ENCODE measurements at regions not wholly inside any gene's neighbourhood (a gene's known extent, or its start where the extent isn't known, plus 50 kb on each side); places are given as distances from the start of the nearest gene placed in this dataset.
"Not testable (repeated sequence)": the region's sequence is repeated elsewhere in the genome, so short reads cannot be mapped to it uniquely, and the experiment has no call there.

DNA sequence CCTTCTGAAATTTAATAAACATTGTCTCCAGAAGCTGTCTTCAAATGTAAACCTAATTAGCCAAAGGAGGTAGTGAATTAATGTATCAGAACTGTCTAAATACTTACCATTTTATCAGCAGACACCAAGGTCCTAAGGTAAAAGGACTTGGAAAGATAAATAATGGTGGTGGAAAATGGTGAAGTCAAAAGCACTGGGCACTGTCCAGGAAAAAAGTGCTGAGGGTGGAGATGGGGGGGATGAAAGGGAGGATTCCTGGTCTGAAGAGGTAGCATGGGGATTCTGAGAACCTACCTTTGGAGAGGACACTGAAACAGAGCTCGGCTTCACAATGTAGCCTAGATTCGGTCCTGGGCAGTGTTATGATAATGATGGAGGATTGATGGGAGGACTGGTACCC lies 149.0 kb upstream of the DPH6 start:
- CTCF ChIA-PET = no interaction called here
- no peak for DNase-seq (ENCODE audit: low spot score)
- TF ChIP-seq, protein P1, sequence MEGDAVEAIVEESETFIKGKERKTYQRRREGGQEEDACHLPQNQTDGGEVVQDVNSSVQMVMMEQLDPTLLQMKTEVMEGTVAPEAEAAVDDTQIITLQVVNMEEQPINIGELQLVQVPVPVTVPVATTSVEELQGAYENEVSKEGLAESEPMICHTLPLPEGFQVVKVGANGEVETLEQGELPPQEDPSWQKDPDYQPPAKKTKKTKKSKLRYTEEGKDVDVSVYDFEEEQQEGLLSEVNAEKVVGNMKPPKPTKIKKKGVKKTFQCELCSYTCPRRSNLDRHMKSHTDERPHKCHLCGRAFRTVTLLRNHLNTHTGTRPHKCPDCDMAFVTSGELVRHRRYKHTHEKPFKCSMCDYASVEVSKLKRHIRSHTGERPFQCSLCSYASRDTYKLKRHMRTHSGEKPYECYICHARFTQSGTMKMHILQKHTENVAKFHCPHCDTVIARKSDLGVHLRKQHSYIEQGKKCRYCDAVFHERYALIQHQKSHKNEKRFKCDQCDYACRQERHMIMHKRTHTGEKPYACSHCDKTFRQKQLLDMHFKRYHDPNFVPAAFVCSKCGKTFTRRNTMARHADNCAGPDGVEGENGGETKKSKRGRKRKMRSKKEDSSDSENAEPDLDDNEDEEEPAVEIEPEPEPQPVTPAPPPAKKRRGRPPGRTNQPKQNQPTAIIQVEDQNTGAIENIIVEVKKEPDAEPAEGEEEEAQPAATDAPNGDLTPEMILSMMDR (conservative IDR thresholded peaks at IDR 0.05; ENCODE audit: low read depth) = no peak
- POLR2A ChIA-PET (ENCODE audit: low non-redundant PET) = no interaction called here
- no peak overlapping the region for H3K27ac ChIP-seq

DNA sequence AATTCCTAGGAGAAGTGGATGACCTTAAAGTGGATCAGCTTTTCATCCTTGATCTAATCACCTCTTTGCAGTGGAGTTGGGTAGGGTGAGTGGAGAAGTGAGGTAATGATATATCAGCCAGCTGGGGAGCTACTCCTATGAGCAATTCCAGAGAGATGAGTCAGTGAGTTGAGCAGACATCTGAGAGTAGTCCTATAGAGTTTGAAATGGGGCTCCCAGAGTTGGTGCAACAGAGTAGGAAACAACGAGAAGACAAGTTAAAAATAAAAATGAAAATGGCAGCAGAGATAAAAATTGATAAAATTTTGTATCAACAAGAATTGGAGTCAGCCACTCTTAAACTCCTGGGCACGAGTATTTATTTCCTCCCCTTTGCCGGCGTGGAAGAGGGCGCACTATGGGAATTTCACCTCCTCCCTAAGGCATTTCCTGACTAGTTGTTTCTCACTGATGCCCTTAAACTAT lies 150.8 kb upstream of the DPH6 start:
- no peak overlapping the region for H3K27ac ChIP-seq
- DNase-seq (ENCODE audit: low spot score) = peak; percentile 74
- ChIA-PET CTCF (interaction anchor here (0.7 kb wide), 1 partner anchor 17 kb away, joined by 5 read pairs; no protein-coding TSS in a partner anchor), POLR2A (ENCODE audit: low non-redundant PET) (no interaction called here)
- TF ChIP-seq, protein P1 (conservative IDR thresholded peaks at IDR 0.05; ENCODE audit: low read depth) = no peak

DNA sequence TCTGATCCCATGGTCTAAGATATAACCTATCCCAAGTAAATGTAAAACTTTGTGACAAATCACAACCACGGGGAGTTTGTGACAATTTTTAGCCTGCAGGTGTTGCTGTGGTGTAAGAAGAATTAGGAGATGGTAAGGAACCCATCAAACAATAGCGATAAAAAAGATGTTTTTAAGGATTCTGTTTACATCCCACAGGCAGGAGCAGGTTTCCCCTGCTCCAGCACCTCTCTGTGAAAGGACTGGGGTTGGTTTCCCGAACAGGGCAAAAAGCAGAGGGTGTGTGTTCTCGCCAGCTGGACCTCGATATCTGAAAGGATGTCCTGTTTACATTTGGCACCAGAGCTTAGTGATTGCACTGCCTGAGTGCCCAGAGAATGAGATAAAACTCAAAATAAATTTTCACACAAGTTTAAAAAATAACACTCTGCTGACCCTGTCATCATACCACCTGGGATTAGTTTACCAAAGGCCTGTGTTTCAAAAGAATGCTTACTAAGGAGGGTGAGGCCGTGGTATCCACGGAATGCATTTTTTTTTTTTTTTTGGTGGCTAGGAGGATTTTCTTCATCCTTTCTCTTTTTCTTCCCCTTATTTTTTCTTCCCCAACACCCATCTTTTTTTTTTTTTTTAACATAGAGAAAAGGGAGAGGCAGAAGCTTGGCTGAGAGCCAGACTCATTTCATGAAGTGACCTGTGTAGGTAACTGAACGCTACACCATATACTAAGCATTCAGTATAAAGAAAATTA lies 151.8 kb upstream of the DPH6 start:
- DNase-seq (ENCODE audit: low spot score) = peak; percentile 43

DNA sequence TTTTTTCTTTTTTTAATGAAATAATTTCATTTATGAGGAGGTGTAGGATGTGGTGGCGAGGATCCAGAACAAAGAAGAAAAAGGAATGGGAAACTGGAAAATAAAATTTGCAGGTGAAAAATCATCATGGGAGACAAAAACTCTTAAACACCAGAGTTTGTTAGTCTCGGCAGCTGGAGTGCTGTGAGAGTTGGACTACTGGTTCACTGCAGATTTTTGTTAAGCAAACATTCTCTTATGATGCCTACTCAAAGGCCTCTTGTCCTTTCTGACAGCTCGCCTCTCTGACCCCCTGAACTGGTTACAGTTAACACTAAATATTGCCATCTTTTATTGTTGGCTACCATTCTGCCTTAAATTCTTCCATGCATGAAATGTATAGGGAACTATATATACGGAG lies 152.4 kb upstream of the DPH6 start:
- no peak overlapping the region for H3K27ac ChIP-seq
- ChIA-PET CTCF (no interaction called here), POLR2A (ENCODE audit: low non-redundant PET) (no interaction called here)
- TF ChIP-seq, protein P1 (conservative IDR thresholded peaks at IDR 0.05; ENCODE audit: low read depth) = no peak
- DNase-seq (ENCODE audit: low spot score) = no peak

More for the DNA sequence above, 151.8 kb upstream of the DPH6 start:
- TF ChIP-seq, protein P1 (conservative IDR thresholded peaks at IDR 0.05; ENCODE audit: low read depth) = no peak
- ChIA-PET POLR2A (ENCODE audit: low non-redundant PET) (no interaction called here), CTCF (no interaction called here)
- no peak overlapping the region for H3K27ac ChIP-seq

DNA sequence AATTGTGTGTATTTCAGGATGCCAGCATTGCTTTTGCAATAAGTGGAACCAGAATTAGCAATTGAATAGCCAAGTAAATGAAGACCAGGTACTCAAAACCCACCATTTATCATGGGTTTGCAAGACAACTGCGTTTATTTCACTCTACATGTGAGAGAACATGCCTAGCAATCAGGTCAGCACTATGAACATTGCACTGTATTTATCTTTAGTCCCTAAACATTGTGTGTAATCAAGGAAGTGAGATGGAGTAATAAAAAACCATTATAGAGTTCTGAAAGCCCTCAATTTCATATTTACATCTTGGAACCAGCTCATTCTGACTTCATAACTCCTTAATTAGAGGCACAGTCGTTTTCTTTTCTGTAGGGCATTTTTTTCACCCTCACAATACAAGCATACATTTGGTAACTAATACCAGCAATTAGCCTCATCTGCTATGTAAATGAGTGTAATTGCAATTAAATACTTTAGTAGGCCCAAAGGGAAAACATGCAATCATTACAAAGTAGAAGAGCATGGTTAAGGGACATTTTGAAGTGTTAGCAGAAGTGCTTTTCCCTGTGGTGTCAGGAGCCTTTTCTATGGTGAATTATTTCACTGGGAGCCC lies 153.1 kb upstream of the DPH6 start:
- CTCF ChIA-PET = no interaction called here
- DNase-seq (ENCODE audit: low spot score) = no peak
- no peak overlapping the region for H3K27ac ChIP-seq
- TF ChIP-seq, protein P1 (conservative IDR thresholded peaks at IDR 0.05; ENCODE audit: low read depth) = no peak
- POLR2A ChIA-PET (ENCODE audit: low non-redundant PET) = no interaction called here

DNA sequence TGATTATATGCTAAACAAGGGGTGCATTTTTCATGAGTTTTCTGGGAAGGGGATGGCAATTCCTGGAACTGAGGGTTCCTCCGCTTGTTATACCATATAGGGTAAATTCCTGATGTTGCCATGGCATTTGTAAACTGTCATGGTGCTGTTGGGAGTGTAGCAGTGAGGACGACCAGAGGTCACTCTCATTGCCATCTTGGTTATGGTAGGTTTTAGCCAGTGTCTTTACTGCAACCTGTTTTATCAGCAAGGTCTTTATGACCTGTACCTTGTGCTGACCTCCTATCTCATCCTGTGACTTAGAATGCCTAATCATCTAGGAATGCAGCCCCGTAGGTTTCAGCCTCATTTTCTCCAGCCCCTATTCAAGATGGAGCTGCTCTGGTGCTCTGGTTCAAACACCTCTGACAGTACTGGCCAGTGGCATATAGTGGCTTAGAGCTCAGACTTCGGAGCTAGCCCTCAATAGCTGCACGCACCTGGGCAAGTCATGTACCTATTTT lies 154.2 kb upstream of the DPH6 start:
- CTCF ChIA-PET; POLR2A ChIA-PET (ENCODE audit: low non-redundant PET); H3K27ac ChIP-seq; DNase-seq (ENCODE audit: low spot score): not testable (repeated sequence)
